Activated CD8-positive, alpha-beta memory T cell treated with anti-CD3 and anti-CD28 coated beads, Interleukin-2, amount 50 U/mL, for 24 hours (primary cell): ENCODE measurements at regions not wholly inside any gene's neighbourhood (a gene's known extent, or its start where the extent isn't known, plus 50 kb on each side); places are given as distances from the start of the nearest gene placed in this dataset.

Experiments used
- DNase-seq: peaks from one replicate; pipeline ENCODE4 v3.0.0-alpha.2; 2020; ENCODE audit errors: extremely low read depth

GRCh38 chr20:41887500-41887899 is 269.3 kb upstream of the CHD6 start:
- no peak for DNase-seq

DNA sequence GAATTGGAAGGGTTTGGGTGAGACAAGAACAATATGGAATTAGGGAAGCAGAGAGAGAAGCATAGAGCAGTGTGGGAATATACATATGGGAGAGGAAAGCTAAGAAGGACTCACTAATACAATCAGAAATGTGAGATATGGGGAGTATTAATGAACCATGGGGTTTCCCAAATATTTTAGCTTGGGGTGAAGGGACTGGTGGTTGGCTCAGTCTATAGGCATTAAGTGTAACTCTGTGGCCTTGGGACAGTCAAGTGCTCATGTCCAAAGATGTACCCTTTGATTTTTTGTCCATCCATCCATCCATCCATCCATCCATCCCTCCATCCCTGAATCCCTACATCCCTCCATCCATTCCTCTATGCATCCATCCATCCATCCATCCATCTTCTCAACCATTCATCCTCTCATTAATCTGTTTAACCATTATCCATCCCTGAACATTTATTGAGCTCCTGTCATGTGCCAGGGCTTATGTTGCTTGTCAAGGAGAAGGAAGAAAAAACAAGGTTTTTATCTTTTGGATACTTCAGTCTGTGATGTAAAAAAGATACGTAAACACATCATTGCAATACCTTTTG is 263.4 kb upstream of the CHD6 start:
- no peak for DNase-seq

DNA sequence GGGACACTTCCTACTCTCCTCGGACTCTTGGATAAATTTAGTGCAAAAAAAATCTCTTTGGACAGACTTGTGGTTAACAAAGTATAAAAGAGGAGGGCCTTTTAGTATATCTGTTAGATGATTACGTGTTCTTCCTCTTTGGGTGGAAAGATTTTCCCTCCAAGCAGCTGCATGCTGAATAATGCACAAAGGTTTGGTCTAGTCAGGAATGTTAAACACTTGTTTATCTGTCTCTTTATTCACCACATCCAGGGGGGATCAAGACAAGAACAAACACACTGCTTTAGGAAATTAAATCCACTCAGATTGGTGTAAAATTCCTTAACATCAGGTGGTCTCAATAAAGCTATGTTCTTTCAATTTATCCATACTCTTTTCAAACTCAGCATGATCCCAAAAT is 260.9 kb upstream of the CHD6 start:
- DNase-seq: no peak

GRCh38 chr20:41877911-41878310 is 259.7 kb upstream of the CHD6 start:
- DNase-seq: no peak

DNA sequence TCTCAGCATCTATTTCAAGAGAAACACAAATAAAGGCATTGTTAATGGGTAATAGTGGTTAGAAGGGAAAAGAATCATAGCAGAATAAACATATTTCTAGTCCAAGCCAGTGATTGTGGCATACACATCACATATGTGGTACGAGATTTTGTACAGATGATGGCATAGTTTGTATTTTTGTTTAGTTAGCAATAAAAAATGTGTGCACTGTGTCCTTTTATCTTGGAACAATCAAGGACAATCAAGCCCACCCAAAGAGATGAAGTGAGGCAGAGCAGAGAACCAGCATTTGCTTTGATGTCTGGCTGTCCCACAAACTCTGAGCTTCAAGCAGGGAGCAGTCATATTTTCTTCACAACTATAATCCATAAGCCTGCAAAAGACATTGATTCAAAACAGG is 256.5 kb upstream of the CHD6 start:
- DNase-seq: no peak

DNA sequence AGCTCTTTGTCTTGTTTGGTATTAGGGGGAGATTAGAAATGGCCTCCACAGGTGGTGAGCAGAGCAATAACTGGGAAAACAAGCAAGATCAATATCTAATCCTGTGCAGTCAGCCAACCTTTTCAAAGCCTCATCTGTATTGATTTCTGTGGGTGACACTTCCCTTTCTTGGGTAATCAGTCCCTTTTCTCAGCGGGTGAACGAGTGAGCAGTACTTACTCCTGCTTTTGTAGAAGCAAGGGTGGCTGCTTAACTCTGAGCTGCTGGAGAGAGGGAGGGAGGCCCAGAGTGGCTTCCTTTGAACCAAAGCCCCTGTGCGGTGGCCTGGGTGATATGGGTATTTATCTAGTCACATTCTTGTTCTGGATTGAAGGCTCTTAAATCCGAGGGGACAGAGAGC is 254.8 kb upstream of the CHD6 start:
- DNase-seq: no peak

DNA sequence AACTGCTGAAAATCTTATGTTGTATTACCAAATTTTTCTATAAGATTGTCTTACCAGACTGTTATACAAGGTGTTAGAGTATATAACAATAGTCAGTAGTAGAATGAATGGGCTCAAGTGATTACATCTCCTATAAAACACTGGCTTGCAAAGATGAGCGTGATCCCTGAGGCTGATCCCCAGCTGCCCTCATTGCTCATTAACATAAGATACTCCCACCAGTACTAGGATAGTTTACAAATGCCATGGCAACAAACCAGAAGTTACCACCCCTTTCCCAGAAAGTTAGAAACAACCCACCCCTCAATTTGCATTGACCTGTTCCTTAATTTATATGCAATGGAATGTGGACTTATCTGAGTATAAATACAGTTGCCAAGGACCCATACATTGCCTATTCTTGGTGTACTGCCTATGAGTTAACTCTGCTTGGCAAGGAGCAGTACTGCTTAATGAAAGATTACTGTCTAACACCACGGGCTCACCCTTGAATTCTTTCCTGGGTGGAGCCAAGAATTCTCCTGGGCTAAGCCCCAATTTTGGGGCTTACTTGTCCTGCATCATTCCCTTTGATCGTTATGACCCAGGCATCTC is 252.8 kb upstream of the CHD6 start:
- DNase-seq: no peak

DNA sequence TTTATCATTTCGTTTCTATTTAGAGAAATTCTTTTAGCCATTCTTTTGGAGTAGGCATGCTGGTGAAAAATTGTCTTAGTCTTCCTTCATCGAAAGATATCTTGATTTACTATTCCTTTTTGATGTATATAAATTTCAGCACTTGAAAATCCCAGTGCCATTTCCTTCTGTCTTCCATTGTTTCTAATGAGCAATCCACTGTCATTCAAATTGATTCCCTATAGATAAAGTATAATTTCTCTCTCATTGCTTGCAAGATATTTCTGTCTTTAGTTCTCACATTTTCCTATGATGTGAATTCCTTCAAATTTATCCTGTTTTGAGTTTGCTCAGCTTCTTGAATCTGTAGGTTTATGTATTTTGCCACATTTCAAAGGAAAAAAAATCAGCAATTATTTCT is 251.1 kb upstream of the CHD6 start:
- no peak for DNase-seq

- no peak for DNase-seq
Observed at GRCh38 chr20:41865938-41866337, 247.8 kb upstream of the CHD6 start.

DNA sequence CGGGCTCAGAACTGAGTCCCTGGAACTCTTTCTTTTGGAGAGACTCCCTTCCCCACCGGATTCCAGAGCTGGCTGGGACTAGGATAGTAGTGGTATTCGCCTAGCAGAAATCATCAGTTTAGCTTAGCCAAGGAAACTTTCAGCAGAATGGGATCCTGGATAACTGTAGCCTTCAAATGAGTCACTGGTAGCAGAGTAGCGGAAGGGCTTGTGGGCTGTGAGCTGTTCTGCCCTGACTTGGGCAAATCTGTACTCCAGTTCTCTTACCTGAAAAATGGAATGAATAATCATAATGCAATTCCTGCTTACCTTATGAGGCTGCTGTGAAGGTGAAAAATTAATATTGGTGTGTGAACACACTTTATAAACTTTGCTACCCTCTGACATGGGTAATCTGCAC is 244.3 kb upstream of the CHD6 start:
- DNase-seq: no peak

DNA sequence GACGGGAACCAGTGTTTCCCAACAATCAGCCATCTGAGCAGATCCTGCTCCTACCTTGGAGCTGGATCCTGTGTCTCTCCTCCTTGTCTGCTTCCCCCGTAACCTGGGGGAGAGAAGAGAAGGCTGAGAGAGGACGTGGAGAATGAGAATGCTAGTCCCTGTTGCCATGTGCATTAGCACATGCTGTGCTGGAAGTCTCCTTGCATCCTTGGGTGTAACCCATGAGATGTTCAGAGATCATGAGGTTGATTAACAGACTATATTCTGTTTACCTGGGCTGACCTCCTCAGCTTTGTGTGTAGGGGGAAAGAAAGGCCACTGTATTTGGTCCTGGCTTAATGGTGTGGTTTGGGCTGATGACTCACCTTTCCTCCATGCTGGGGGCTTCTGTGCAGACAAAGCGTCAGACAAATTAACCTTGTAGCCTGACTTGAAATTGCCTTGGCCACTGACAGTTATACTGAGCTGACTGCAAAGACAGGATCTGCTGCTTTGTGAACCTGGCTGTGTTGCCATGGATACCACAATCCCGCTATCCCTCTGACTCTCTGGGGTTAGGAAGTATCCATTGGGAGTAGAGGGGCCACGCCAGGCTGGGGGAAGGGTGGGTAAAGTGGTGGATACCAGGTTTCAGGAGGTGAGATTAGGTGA is 243.7 kb upstream of the CHD6 start:
- no peak for DNase-seq

- no peak for DNase-seq
Observed at GRCh38 chr20:41854765-41855164, 236.6 kb upstream of the CHD6 start.

DNA sequence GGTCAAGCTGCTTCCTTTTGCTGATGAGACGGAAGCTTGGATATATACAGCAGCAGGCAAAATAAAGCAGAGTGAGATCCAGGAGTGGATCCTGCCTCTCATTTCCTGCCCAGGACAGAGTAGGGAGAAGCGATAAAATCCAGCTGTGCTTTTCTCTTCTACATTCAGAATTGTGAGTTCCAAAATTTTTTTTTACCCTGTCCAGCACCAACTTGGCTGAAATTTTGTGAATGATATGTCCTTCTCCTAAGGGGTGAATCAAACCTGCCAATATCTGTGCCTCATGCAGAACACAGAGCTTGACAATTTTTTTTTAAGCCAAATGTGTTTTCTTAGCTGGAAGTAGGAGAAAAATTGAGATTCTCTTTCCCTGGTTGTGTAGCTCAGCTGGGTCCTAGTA is 235.6 kb upstream of the CHD6 start:
- DNase-seq: no peak

- no peak for DNase-seq
Observed at GRCh38 chr20:41848180-41848579, 230.0 kb upstream of the CHD6 start.

DNA sequence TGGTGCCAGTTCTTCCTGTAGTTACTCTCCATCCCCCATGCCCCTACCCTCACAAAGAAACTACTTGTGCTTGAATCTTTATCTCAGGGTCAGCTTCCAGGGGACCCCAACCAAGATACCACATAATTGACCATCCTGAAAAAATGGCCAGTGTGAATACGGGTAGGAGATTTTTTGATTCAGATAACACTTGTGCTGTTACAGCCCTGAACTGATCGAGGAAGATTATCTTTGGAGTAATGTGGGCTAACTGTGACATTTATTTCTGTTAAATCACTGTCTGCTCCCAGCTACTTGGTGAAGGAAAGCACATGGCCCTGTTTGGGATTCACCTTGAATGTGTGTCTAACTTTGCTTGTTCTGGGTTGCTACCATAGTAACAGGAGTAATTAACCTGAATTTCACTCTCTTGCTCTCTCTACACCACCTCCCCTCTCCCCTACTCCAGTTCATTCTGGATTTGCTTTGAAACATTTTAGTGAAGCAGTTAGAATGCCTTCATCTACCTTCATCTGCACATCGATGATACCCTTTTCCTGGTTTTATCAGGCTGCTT is 219.6 kb upstream of the CHD6 start:
- no peak for DNase-seq

DNA sequence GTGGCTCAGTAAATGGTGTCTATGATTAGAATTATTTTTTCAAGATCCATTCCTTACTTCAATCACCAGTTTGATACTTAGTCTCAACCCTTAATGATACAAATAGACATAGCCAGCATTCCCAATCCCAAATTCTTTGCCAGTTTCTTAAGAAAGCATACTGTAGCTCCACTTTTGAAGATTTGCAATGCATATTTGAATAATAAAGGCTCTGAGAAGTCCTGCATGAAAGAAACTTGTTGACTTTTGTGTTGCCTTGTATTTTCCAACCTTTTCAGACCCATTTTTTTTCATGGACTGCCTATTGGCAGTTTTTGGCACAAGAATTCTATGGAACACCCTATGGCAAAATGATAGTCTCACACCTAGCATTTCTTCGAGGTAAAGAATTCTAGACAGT is 215.6 kb upstream of the CHD6 start:
- DNase-seq: no peak

DNA sequence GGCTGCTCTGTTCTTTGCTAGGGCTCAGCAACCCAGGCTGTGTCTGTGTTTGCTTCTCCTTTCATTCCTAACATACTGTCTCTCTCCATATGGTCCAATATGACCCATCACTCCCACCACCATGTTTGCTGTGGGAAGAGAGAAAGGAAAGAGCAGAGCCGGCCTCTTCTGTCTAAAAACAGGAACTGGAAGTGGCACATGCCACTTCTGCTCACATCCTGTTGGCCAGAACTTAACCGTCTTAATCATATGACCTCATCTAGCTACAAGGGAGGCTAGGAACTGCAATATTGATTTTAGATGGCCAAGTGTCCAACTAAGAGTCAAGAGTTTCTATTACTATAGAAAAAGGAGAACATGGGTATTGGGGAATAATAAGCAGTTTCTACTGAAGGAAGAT is 212.5 kb upstream of the CHD6 start:
- DNase-seq: no peak

- no peak for DNase-seq
Observed at GRCh38 chr20:41819436-41819835, 201.3 kb upstream of the CHD6 start.

GRCh38 chr20:41818991-41819390 is 200.8 kb upstream of the CHD6 start:
- DNase-seq: no peak

DNA sequence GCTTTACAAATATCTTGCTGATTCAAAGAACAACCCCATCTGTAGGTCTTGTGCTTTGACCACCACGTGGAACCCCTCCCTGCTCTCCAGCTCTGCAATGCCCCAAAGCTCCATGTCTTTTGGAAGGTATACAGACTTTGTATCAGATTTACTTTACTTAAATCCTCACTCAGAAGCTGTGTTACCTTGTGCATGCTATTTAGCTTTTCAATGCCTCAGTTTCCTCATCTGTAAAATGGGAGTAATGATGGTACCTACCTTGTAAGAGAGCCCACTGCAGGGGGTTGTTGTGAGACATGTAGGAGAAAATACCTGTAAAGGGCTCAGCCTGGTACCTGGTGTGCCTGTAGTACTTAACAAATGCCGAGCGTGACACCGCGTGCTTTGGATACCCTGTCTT is 200.2 kb upstream of the CHD6 start:
- no peak for DNase-seq

DNA sequence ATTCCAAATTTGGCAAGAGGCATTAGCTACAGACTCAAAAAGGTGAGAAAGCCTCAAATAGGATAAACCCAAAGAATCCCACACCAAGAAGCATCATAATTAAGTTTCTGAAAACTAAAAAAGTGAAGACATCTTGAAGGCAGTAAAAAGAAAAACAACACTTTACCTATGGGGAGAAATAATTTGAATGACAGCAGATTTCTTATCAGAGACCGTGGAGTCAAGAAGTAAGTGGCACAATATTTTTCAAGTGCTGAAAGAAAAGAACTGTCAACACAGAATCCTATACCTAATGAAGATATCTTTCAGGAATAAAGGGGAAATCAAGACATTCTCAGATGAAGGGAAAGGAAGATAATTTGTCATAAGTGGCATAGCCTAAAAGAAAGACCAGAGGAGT is 193.3 kb upstream of the CHD6 start:
- no peak for DNase-seq

DNA sequence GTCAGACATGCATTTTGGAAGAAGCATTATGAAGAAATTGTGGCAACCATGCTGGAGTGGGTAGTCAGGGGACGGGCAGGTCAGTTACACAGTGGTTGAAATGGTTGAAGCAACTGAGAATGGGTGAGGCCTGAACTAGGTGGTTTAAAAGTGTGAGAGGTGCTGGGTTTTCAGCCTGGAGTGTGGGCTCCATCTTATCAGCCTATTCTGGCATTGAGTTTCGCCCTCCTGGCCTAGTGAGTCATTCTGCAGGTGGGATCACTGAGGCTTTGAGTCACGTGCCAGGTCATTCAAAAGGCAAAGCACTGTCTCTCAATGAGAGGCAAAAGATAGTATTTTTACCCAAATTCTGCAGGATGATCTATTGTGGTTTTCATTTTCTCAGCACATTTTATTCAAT is 181.9 kb upstream of the CHD6 start:
- DNase-seq: no peak

DNA sequence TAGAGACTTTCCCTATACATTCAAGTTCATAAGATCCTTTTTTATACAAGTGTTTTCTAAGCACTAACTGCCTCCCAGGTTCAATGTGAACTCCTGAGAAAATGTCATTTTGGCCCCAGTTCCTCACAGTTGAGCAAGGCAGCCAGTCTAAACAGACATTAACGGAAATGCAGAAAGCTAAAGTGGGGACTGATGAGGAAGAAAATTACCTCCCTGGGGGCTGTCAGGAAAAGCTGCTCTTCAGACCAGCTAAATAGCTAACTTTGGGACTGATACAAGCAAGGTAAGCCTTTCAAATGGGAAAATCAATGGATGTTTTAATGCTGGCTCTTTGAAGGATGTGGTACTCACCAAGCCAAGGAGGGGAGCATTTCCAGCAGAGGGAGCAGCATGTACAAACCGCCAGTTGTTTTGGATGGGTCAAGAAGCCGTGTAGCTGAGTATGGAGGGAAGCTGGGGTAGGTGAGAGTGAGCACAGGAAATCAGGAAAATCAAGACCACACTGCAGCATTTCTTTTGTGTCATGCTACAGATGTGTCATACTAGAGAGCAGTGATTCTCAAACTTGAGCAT is 180.8 kb upstream of the CHD6 start:
- DNase-seq: no peak
